Tibial artery (tissue), 4 donors: ENCODE measurements at regions not wholly inside any gene's neighbourhood (a gene's known extent, or its start where the extent isn't known, plus 50 kb on each side); places are given as distances from the start of the nearest gene placed in this dataset.

Source experiments
- DNase-seq, 2 donors: peaks; one replicate each; pipeline ENCODE4 v3.0.0-alpha.2; 2019
- H3K27ac ChIP-seq, 2 donors: fragments of 200-600 bp; sonication (generic) in 1 of 2; 1 replicate in 1 of 2; 2 replicates in 1 of 2; pipeline ENCODE4 v1.5.1; 2018 to 2019; ENCODE audit warnings: mild to moderate bottlenecking in 1 of 2
- H3K27me3 ChIP-seq, 2 donors: fragments of 200-600 bp; sonication (generic) in 1 of 2; one replicate each; pipeline versions ENCODE4 v1.5.1 to v1.6.0; 2016 to 2019
- H3K36me3 ChIP-seq, 3 donors: fragments of 200-600 bp; sonication (generic) in 2 of 3; one replicate each; pipeline ENCODE4 v1.5.1; 2016 to 2019; ENCODE audit warnings: mild to moderate bottlenecking in 2 of 3
- H3K4me1 ChIP-seq, 4 donors: fragments of 200-600 bp; sonication (generic) in 2 of 4; 1 replicate in 3 of 4; 2 replicates in 1 of 4; pipeline ENCODE4 v1.5.1; 2016 to 2019
- H3K4me3 ChIP-seq, 2 donors: fragments of 200-600 bp; sonication (generic) in 1 of 2; 1 replicate in 1 of 2; 2 replicates in 1 of 2; pipeline ENCODE4 v1.5.1; 2018 to 2019; ENCODE audit warnings: mild to moderate bottlenecking in 2 of 2
- H3K9me3 ChIP-seq, 3 donors: fragments of 200-600 bp; sonication (generic) in 1 of 3; one replicate each; pipeline ENCODE4 v1.5.1; 2016 to 2019
- intact Hi-C: fragments of 100-400 bp; cut with DNase I; formaldehyde crosslinking; loops from one replicate; pipeline ENCODE4 v1.15.0; 2023; ENCODE audit warnings: low total_unique reads
- TF ChIP-seq, protein P1 (sequence below), 2 experiments: fragments of 200-600 bp in 1 of 2; fragments of 450-650 bp in 1 of 2; IDR thresholded peaks; one replicate each; pipeline ENCODE4 v1.5.1; 2017 to 2019; ENCODE audit warnings: antibody characterized with exemption in 2 of 2, mild to moderate bottlenecking in 1 of 2, moderate library complexity in 1 of 2

DNA sequence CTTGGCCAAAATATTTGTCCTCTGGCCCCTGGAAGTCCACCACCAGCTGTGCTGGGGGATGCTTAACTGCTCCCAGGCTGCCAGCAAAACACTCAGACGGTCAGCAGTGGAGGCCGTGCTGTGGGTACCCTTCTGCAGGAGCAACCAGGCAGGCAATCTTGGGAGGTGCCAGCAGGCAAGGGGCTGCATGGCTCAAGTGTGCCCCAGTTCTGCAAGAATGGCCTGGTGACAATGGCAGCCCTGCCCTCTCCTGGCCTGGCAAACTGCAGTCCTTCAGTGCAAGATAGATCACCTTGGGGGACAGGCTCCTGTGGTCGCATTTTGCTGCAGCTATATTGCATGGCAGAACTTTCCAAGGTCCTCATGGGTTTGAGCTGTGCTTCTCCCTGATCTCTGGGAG, 728.3 kb downstream of the TMTC2 start:
- no peaks in the 10 kb centered on the region for H3K4me1 ChIP-seq
- DNase-seq = no peak
- H3K27me3 ChIP-seq = no peaks in the 10 kb centered on the region
- no peaks in the 10 kb centered on the region for H3K36me3 ChIP-seq
- TF ChIP-seq, protein P1, sequence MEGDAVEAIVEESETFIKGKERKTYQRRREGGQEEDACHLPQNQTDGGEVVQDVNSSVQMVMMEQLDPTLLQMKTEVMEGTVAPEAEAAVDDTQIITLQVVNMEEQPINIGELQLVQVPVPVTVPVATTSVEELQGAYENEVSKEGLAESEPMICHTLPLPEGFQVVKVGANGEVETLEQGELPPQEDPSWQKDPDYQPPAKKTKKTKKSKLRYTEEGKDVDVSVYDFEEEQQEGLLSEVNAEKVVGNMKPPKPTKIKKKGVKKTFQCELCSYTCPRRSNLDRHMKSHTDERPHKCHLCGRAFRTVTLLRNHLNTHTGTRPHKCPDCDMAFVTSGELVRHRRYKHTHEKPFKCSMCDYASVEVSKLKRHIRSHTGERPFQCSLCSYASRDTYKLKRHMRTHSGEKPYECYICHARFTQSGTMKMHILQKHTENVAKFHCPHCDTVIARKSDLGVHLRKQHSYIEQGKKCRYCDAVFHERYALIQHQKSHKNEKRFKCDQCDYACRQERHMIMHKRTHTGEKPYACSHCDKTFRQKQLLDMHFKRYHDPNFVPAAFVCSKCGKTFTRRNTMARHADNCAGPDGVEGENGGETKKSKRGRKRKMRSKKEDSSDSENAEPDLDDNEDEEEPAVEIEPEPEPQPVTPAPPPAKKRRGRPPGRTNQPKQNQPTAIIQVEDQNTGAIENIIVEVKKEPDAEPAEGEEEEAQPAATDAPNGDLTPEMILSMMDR (IDR thresholded peaks at IDR 0.05) = no peak
- no peaks in the 10 kb centered on the region for H3K9me3 ChIP-seq
- no peak overlapping the region for H3K4me3 ChIP-seq
- no peak overlapping the region for H3K27ac ChIP-seq
- intact Hi-C loops = no loop called here

DNA sequence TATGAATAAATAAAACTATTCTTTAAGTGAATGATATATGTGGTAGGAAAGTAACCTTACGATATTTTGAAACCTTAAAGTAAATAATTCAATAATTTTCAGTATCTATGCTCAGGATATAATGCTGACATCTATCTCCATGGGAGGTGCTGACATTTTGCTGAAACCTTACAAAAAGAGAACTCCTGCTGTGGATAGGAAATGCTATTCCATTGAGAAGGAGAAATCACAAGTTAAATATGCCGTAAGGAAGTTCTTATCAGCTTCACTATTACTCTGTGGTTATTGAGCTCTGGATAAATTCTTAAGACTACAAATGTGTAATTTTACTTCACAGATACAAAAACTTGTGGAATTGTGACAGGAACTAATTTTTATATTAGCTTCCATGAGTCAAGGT, 722.1 kb downstream of the TMTC2 start:
- TF ChIP-seq, protein P1 (IDR thresholded peaks at IDR 0.05) = no peak
- no peak for DNase-seq
- intact Hi-C loops = no loop called here
- H3K9me3 ChIP-seq = no peaks in the 10 kb centered on the region
- no peak overlapping the region for H3K4me3 ChIP-seq
- H3K36me3 ChIP-seq = no peaks in the 10 kb centered on the region
- no peaks in the 10 kb centered on the region for H3K27me3 ChIP-seq
- H3K4me1 ChIP-seq = no peaks in the 10 kb centered on the region
- H3K27ac ChIP-seq = no peak overlapping the region

DNA sequence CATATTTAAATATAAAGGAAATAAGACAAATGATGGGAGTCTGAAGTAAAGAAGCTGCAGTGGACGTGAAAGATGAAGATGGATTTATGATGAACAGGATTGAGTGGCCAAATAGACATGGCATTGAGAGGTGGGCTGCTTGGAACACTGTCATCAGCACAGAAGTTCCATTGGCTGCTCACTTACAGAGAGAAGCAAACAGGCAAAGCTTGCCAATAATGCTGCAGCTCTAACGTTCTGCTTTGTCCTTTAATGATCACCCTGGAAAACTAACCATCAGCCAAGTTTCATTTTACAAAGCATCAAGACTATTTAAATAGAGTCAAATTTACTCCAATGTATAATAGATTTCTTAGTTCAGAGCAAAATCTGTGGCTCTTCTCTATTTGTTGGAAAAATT, 721.4 kb downstream of the TMTC2 start:
- DNase-seq = no peak
- H3K4me1 ChIP-seq = no peaks in the 10 kb centered on the region
- no peaks in the 10 kb centered on the region for H3K36me3 ChIP-seq
- no peak overlapping the region for H3K27ac ChIP-seq
- H3K27me3 ChIP-seq = no peaks in the 10 kb centered on the region
- H3K9me3 ChIP-seq = no peaks in the 10 kb centered on the region
- TF ChIP-seq, protein P1 (IDR thresholded peaks at IDR 0.05) = no peak
- intact Hi-C loops = no loop called here
- H3K4me3 ChIP-seq = no peak overlapping the region

DNA sequence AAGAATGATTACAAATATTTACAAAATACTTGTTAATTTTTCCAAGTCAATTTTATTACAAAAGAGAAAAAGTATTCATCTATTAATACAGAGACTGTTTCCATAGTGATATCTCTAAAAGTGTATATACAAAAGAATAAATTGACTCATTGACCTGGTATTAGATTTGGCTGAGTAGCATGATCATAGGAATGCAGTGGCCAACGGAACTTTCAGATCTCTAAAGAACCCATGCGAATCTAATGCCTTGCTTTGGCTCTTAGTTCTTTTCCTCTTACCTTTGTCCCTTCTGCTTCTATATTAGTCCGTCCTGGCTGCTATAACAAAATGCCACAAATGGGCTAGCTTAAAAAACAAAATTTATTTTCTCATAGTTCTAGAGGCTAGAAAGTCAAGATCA, 717.8 kb downstream of the TMTC2 start:
- Histone ChIP-seq H3K27ac (no peak overlapping the region), H3K4me3 (no peak overlapping the region), H3K36me3 (no peaks in the 10 kb centered on the region), H3K9me3 (no peaks in the 10 kb centered on the region), H3K4me1 (no peaks in the 10 kb centered on the region), H3K27me3 (no peaks in the 10 kb centered on the region)
- DNase-seq = no peak
- intact Hi-C loops = no loop called here
- TF ChIP-seq, protein P1 (IDR thresholded peaks at IDR 0.05) = no peak

DNA sequence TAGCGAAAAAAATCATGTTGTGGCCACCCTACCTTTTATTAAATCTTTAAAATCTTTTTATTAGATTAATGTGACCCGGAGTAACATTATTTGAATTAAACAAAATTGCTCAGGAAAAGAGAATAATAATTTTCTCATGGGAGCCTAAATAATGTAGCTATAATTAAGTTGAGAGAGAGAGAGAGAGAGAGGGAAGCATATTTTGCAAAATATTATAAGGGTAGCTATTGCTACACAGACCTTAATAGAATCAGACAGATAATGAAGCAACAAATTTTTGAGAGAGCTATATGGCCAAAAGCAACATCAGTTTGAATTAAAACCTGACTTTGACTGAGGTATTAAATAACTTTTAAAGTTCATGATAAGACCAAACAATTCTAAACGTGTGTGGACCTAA, 703.5 kb downstream of the TMTC2 start:
- intact Hi-C loops = no loop called here
- Histone ChIP-seq H3K4me3 (no peak overlapping the region), H3K36me3 (no peaks in the 10 kb centered on the region), H3K27me3 (no peaks in the 10 kb centered on the region), H3K4me1 (no peaks in the 10 kb centered on the region), H3K9me3 (no peaks in the 10 kb centered on the region), H3K27ac (no peak overlapping the region)
- TF ChIP-seq, protein P1 (IDR thresholded peaks at IDR 0.05) = no peak
- no peak for DNase-seq
